HG02678 (cell line): ENCODE measurements at regions not wholly inside any gene's neighbourhood (a gene's known extent, or its start where the extent isn't known, plus 50 kb on each side); places are given as distances from the start of the nearest gene placed in this dataset.
"Not testable (repeated sequence)": the region's sequence is repeated elsewhere in the genome, so short reads cannot be mapped to it uniquely, and the experiment has no call there.

Experiments used
- ATAC-seq: cut with Tn5 transposase; IDR thresholded peaks from one replicate; pipeline ENCODE4 v1.9.1; 2021; ENCODE audit warnings: mild to moderate bottlenecking, moderate library complexity; ENCODE audit not compliant: unreplicated experiment

- ATAC-seq, result no peak
Measured at GRCh38 chr11:98060759-98061158, 960.0 kb upstream of the CNTN5 start.

GRCh38 chr11:98061858-98062257, 958.9 kb upstream of the CNTN5 start:
- ATAC-seq, result no peak

GRCh38 chr11:98062714-98063113, 958.0 kb upstream of the CNTN5 start:
- ATAC-seq, result no peak

- no peak for ATAC-seq
Measured at GRCh38 chr11:98068251-98068650, 952.5 kb upstream of the CNTN5 start.

GRCh38 chr11:98069147-98069546, 951.6 kb upstream of the CNTN5 start:
- not testable (repeated sequence) for ATAC-seq

- ATAC-seq, result no peak
Measured at GRCh38 chr11:98069861-98070260, 950.9 kb upstream of the CNTN5 start.

GRCh38 chr11:98090861-98091505, 929.8 kb upstream of the CNTN5 start:
- no peak for ATAC-seq

- ATAC-seq, result no peak
Measured at GRCh38 chr11:98099371-98099770, 921.4 kb upstream of the CNTN5 start.

- no peak for ATAC-seq
Measured at GRCh38 chr11:98100689-98101088, 920.1 kb upstream of the CNTN5 start.

- no peak for ATAC-seq
Measured at GRCh38 chr11:98101329-98101728, 919.4 kb upstream of the CNTN5 start.

- ATAC-seq, result no peak
Measured at GRCh38 chr11:98104249-98104648, 916.5 kb upstream of the CNTN5 start.

GRCh38 chr11:98107736-98108135, 913.0 kb upstream of the CNTN5 start:
- no peak for ATAC-seq

GRCh38 chr11:98110030-98110429, 910.7 kb upstream of the CNTN5 start:
- no peak for ATAC-seq

GRCh38 chr11:98115873-98116272, 904.9 kb upstream of the CNTN5 start:
- ATAC-seq, result no peak

- ATAC-seq, result no peak
Measured at GRCh38 chr11:98130117-98130625, 890.6 kb upstream of the CNTN5 start.

GRCh38 chr11:98136357-98136756, 884.4 kb upstream of the CNTN5 start:
- ATAC-seq, result no peak

- no peak for ATAC-seq
Measured at GRCh38 chr11:98137437-98137836, 883.3 kb upstream of the CNTN5 start.

- ATAC-seq, result no peak
Measured at GRCh38 chr11:98143661-98144060, 877.1 kb upstream of the CNTN5 start.

- no peak for ATAC-seq
Measured at GRCh38 chr11:98153752-98154151, 867.0 kb upstream of the CNTN5 start.

GRCh38 chr11:98155696-98156095, 865.1 kb upstream of the CNTN5 start:
- ATAC-seq, result no peak

GRCh38 chr11:98177925-98178324, 842.8 kb upstream of the CNTN5 start:
- no peak for ATAC-seq

- ATAC-seq, result no peak
Measured at GRCh38 chr11:98180511-98180910, 840.2 kb upstream of the CNTN5 start.

GRCh38 chr11:98180921-98181320, 839.8 kb upstream of the CNTN5 start:
- ATAC-seq, result no peak
